Gastrocnemius medialis (tissue), 4 donors: ENCODE measurements at regions not wholly inside any gene's neighbourhood (a gene's known extent, or its start where the extent isn't known, plus 50 kb on each side); places are given as distances from the start of the nearest gene placed in this dataset.
"Not testable (repeated sequence)": the region's sequence is repeated elsewhere in the genome, so short reads cannot be mapped to it uniquely, and the experiment has no call there.

Experiments
- ATAC-seq, 2 donors: fragments of 150-250 bp; one replicate each; pipeline ENCODE4 v1.9.1; 2016
- DNase-seq, 2 donors: peaks; one replicate each; pipeline ENCODE4 v3.0.0-alpha.2; 2019
- H3K27ac ChIP-seq, 4 donors: fragments of 200-600 bp; sonication (generic); 1 replicate in 1 of 4; 2 replicates in 3 of 4; pipeline ENCODE4 v1.5.1; 2016 to 2018; ENCODE audit warnings: mild to moderate bottlenecking in 2 of 4, moderate library complexity in 1 of 4
- H3K27me3 ChIP-seq, 3 donors: fragments of 200-600 bp; sonication (generic) in 2 of 3; 1 replicate in 1 of 3; 2 replicates in 2 of 3; pipeline versions ENCODE4 v1.5.1 to v1.6.0; 2016 to 2019; ENCODE audit warnings: mild to moderate bottlenecking in 1 of 3, moderate library complexity in 1 of 3
- H3K36me3 ChIP-seq, 2 donors: fragments of 200-600 bp; sonication (generic) in 1 of 2; one replicate each; pipeline ENCODE4 v1.5.1; 2017 to 2018
- H3K4me1 ChIP-seq, 2 donors: fragments of 200-600 bp; sonication (generic) in 1 of 2; one replicate each; pipeline ENCODE4 v1.5.1; 2016 to 2017; ENCODE audit warnings: mild to moderate bottlenecking in 2 of 2
- H3K4me3 ChIP-seq, 4 donors: fragments of 200-600 bp; sonication (generic) in 3 of 4; 1 replicate in 1 of 4; 2 replicates in 3 of 4; pipeline ENCODE4 v1.5.1; 2016 to 2019; ENCODE audit warnings: mild to moderate bottlenecking in 2 of 4
- H3K9me3 ChIP-seq, 3 donors: fragments of 200-600 bp; sonication (generic) in 2 of 3; 1 replicate in 1 of 3; 2 replicates in 2 of 3; pipeline ENCODE4 v1.5.1; 2016 to 2019
- CTCF ChIP-seq, 5 experiments: fragments of 450-650 bp in 3 of 5; fragments of 200-600 bp in 2 of 5; sonication (generic) in 2 of 5; IDR thresholded peaks in 4 of 5; conservative IDR thresholded peaks in 1 of 5; 1 replicate in 4 of 5; 2 replicates in 1 of 5; pipeline ENCODE4 v1.5.1; 2016 to 2019; ENCODE audit warnings: antibody characterized with exemption in 5 of 5, mild to moderate bottlenecking in 3 of 5, moderate library complexity in 3 of 5
- POLR2A ChIP-seq, 2 donors: fragments of 450-650 bp; IDR thresholded peaks; one replicate each; pipeline ENCODE4 v1.6.1; 2017; ENCODE audit warnings: antibody characterized with exemption in 2 of 2, mild to moderate bottlenecking in 2 of 2, moderate library complexity in 2 of 2
- in situ Hi-C, 4 donors: fragments of 200-750 bp; cut with MboI; loops; one replicate each; pipeline versions ENCODE4 v1.15.0 to v1.8.0; 2017; ENCODE audit warnings: low sequenced_read_pairs in 4 of 4
- intact Hi-C: fragments of 100-400 bp; cut with DNase I; formaldehyde crosslinking; loops from one replicate; pipeline ENCODE4 v1.15.1; 2023; ENCODE audit warnings: low total_unique reads

- no peak for ATAC-seq
Measured at GRCh38 chrX:10685923-10686595, 65.7 kb upstream of the MID1 start.

DNA sequence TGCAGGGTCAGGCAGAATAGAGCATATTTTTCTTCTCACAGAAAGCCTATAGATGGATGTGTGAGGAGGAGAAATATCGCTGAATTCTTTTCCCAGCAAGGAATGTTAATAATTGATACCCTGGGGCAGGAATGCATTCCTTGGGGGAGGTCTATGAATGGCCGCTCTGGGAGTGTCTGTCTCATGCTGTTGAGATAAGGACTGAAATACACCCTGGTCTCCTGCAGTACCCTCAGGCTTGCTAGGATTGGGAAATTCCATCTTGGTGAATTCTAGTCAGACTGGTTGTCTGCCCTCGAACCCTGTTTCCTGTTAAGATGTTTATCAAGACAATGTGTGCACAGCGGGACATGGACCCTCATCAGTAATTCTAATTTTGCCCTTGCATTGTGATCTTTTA is 71.4 kb upstream of the MID1 start:
- H3K36me3 ChIP-seq, DNase-seq, H3K4me3 ChIP-seq, ATAC-seq, in situ Hi-C loops, H3K9me3 ChIP-seq, H3K4me1 ChIP-seq, intact Hi-C loops, H3K27me3 ChIP-seq, H3K27ac ChIP-seq: not testable (repeated sequence)

More at GRCh38 chrX:10685923-10686595, 65.7 kb upstream of the MID1 start:
- Histone ChIP-seq H3K4me3 (no peak overlapping the region), H3K27me3 (no peaks in the 10 kb centered on the region), H3K27ac (no peak overlapping the region), H3K9me3 (no peaks in the 10 kb centered on the region), H3K4me1 (no peaks in the 10 kb centered on the region), H3K36me3 (no peaks in the 10 kb centered on the region)
- in situ Hi-C loops: no loop called here
- no peak for TF ChIP-seq CTCF (IDR thresholded peaks at IDR 0.05 in 4 of 5, conservative IDR thresholded peaks at IDR 0.05 in 1 of 5)
- no peak for TF ChIP-seq POLR2A (IDR thresholded peaks at IDR 0.05)
- intact Hi-C loops: no loop called here
- no peak for DNase-seq

DNA sequence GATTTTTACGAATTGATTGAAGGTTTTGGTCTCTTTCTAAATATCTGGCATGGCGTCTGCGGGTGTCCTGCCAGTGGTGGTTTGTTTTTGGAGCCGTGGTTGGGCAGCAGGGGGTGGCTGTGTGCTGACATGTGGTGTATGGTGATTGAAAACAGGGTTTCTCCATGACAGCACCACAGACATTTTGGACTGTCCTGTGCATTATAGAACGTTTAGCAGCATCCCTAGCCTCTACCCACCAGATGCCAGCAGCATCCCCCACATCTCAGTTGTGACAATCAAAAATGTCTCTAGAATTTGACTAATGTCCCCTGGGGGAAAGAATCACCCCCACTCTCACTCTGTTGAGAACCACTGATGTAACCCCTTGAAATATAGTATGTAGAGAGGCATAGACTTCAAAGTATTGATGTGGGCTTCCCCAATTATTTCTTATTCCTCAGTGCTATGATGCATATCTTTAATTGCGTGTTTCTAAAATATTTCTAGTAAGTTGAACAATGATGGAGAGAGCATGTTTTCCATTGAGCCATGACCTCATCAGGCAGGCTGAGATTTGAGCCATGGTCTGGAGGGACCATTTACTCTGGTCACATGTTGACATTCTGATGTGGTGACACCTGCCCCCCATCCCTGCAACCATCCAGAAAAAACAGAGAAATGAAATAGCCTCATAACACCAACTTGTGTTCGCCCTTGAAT is 77.4 kb upstream of the MID1 start:
- intact Hi-C loops: no loop called here
- no peak overlapping the region for H3K27ac ChIP-seq
- H3K36me3 ChIP-seq: no peaks in the 10 kb centered on the region
- TF ChIP-seq POLR2A (IDR thresholded peaks at IDR 0.05) (no peak), CTCF (IDR thresholded peaks at IDR 0.05 in 4 of 5, conservative IDR thresholded peaks at IDR 0.05 in 1 of 5) (no peak)
- ATAC-seq (no peak), DNase-seq (no peak)
- in situ Hi-C loops: no loop called here
- no peaks in the 10 kb centered on the region for H3K4me1 ChIP-seq
- H3K27me3 ChIP-seq: no peaks in the 10 kb centered on the region
- no peaks in the 10 kb centered on the region for H3K9me3 ChIP-seq
- no peak overlapping the region for H3K4me3 ChIP-seq

- Histone ChIP-seq H3K4me3 (no peak overlapping the region), H3K9me3 (no peaks in the 10 kb centered on the region), H3K27ac (no peak overlapping the region), H3K27me3 (no peaks in the 10 kb centered on the region), H3K36me3 (no peaks in the 10 kb centered on the region), H3K4me1 (no peaks in the 10 kb centered on the region)
- ATAC-seq (no peak), DNase-seq (no peak)
- in situ Hi-C loops: no loop called here
- TF ChIP-seq POLR2A (IDR thresholded peaks at IDR 0.05) (no peak), CTCF (IDR thresholded peaks at IDR 0.05 in 4 of 5, conservative IDR thresholded peaks at IDR 0.05 in 1 of 5) (no peak)
- intact Hi-C loops: no loop called here
Measured at GRCh38 chrX:10698318-10698640, 77.9 kb upstream of the MID1 start.

DNA sequence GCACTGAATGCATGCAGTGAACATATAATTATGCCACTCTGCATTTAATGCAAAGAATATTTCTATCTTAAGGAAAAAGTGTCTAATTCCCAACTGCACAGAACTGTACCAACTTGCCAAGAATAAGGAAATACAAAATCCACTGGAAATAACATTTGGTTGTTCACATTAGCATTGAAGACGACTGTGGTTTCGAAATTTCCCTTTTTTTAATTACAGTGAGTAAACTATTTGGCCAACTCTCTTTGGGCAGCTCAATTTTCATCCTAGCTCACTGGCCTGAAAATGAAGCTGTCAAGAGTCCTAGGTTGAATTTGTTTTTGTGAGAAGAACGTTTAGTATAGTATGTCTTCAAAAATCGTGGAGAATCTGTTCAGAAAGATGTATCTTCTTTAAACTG is 81.6 kb upstream of the MID1 start:
- H3K27me3 ChIP-seq: no peaks in the 10 kb centered on the region
- no peak overlapping the region for H3K4me3 ChIP-seq
- no peak for DNase-seq
- ATAC-seq: no peak
- no peaks in the 10 kb centered on the region for H3K4me1 ChIP-seq
- in situ Hi-C loops (no loop called here), intact Hi-C loops (no loop called here)
- no peak for TF ChIP-seq CTCF (IDR thresholded peaks at IDR 0.05 in 4 of 5, conservative IDR thresholded peaks at IDR 0.05 in 1 of 5)
- no peak for TF ChIP-seq POLR2A (IDR thresholded peaks at IDR 0.05)
- H3K27ac ChIP-seq: no peak overlapping the region
- no peaks in the 10 kb centered on the region for H3K9me3 ChIP-seq
- no peaks in the 10 kb centered on the region for H3K36me3 ChIP-seq

DNA sequence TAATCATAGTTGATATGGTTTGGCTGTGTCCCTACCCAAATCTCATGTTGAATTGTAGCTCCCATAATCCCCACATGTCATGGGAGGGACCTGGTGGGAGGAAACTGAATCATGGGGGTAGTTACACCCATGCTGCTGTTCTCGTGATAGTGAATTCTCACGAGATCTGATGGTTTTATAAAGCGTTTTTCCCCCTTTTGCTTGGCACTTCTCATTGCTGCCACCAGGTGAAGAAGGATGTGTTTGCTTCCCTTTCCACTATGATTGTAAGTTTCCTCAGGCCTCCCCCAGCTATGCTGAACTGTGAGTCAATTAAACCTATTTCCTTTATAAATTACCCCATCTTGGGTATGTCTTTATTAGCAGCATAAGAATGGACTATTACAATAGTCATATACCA is 86.0 kb upstream of the MID1 start:
- H3K4me1 ChIP-seq, H3K4me3 ChIP-seq, intact Hi-C loops, ATAC-seq, DNase-seq, H3K9me3 ChIP-seq, H3K27ac ChIP-seq, in situ Hi-C loops, H3K27me3 ChIP-seq, H3K36me3 ChIP-seq: not testable (repeated sequence)
